Gastroesophageal sphincter (tissue), 3 donors: ENCODE measurements at regions not wholly inside any gene's neighbourhood (a gene's known extent, or its start where the extent isn't known, plus 50 kb on each side); places are given as distances from the start of the nearest gene placed in this dataset.

Experiments
- CTCF ChIP-seq, 4 experiments: fragments of 200-600 bp in 2 of 4; fragments of 450-650 bp in 2 of 4; sonication (generic) in 1 of 4; IDR thresholded peaks; one replicate each; pipeline ENCODE4 v1.5.1; 2017 to 2019; ENCODE audit warnings: antibody characterized with exemption in 4 of 4, mild to moderate bottlenecking in 2 of 4, moderate library complexity in 2 of 4
- EP300 ChIP-seq: sonication (generic); formaldehyde crosslinking; IDR thresholded peaks from one replicate; pipeline ENCODE4 v1.6.1; 2017; ENCODE audit warnings: antibody characterized with exemption, mild to moderate bottlenecking
- POLR2A ChIP-seq, 2 donors: fragments of 450-650 bp; IDR thresholded peaks; one replicate each; pipeline ENCODE4 v1.6.1; 2017; ENCODE audit warnings: antibody characterized with exemption in 2 of 2, mild to moderate bottlenecking in 2 of 2, moderate library complexity in 1 of 2
- POLR2AphosphoS5 ChIP-seq: sonication (generic); formaldehyde crosslinking; IDR thresholded peaks from one replicate; pipeline ENCODE4 v1.6.1; 2017; ENCODE audit warnings: antibody characterized with exemption

GRCh38 chr2:150109912-150110311, 377.6 kb downstream of the RND3 start:
- TF ChIP-seq POLR2A (IDR thresholded peaks at IDR 0.05), result no peak
- no peak for TF ChIP-seq POLR2AphosphoS5
- no peak for TF ChIP-seq CTCF (IDR thresholded peaks at IDR 0.05)
- TF ChIP-seq EP300, result no peak
